KMS-11 (cell line): ENCODE measurements at regions not wholly inside any gene's neighbourhood (a gene's known extent, or its start where the extent isn't known, plus 50 kb on each side); places are given as distances from the start of the nearest gene placed in this dataset.

Source experiments
- H2AFZ ChIP-seq: fragments of 200-600 bp; sonication (generic); 2 replicates; pipeline ENCODE4 v1.6.1; 2016; ENCODE audit warnings: antibody characterized with exemption, mixed run types, low read depth
- H3K27ac ChIP-seq: fragments of 200-600 bp; sonication (generic); 2 replicates; pipeline ENCODE4 v1.6.1; 2016; ENCODE audit warnings: mild to moderate bottlenecking, mixed run types
- H3K27me3 ChIP-seq: fragments of 200-600 bp; sonication (generic); 2 replicates; pipeline ENCODE4 v1.6.1; 2017; ENCODE audit warnings: mild to moderate bottlenecking, low read depth, mixed run types, moderate library complexity; ENCODE audit not compliant: insufficient read depth
- H3K36me3 ChIP-seq: fragments of 200-600 bp; sonication (generic); 2 replicates; pipeline ENCODE4 v1.6.1; 2017; ENCODE audit warnings: mild to moderate bottlenecking, mixed run types; ENCODE audit not compliant: insufficient read depth
- H3K4me1 ChIP-seq: fragments of 200-600 bp; sonication (generic); 2 replicates; pipeline ENCODE4 v1.6.1; 2016; ENCODE audit warnings: mild to moderate bottlenecking, low read depth, mixed run types; ENCODE audit not compliant: poor library complexity, severe bottlenecking
- H3K4me2 ChIP-seq: fragments of 200-600 bp; sonication (generic); 2 replicates; pipeline ENCODE4 v1.7.0; 2016; ENCODE audit warnings: mild to moderate bottlenecking, mixed run types
- H3K4me3 ChIP-seq: fragments of 200-600 bp; sonication (generic); IDR thresholded peaks from 2 replicates; pipeline ENCODE4 v1.6.1; 2017; ENCODE audit warnings: low read depth, low read length, mixed read lengths; ENCODE audit not compliant: insufficient read depth
- H3K79me2 ChIP-seq: fragments of 200-600 bp; sonication (generic); 2 replicates; pipeline ENCODE4 v1.6.1; 2016; ENCODE audit warnings: low read depth, mixed run types; ENCODE audit not compliant: insufficient read depth
- H3K9ac ChIP-seq: fragments of 200-600 bp; sonication (generic); 2 replicates; pipeline ENCODE4 v1.6.1; 2016; ENCODE audit warnings: mild to moderate bottlenecking, mixed run types
- H4K20me1 ChIP-seq: fragments of 200-600 bp; sonication (generic); 2 replicates; pipeline ENCODE4 v1.6.1; 2016; ENCODE audit warnings: mild to moderate bottlenecking, mixed run types; ENCODE audit not compliant: insufficient read depth
- TF ChIP-seq, protein P1 (sequence below): fragments of 200-600 bp; sonication (generic); conservative IDR thresholded peaks from 2 replicates; pipeline ENCODE4 v1.6.1; 2017; ENCODE audit warnings: low read depth, mild to moderate bottlenecking, antibody characterized with exemption, low read length, moderate library complexity, mixed read lengths

DNA sequence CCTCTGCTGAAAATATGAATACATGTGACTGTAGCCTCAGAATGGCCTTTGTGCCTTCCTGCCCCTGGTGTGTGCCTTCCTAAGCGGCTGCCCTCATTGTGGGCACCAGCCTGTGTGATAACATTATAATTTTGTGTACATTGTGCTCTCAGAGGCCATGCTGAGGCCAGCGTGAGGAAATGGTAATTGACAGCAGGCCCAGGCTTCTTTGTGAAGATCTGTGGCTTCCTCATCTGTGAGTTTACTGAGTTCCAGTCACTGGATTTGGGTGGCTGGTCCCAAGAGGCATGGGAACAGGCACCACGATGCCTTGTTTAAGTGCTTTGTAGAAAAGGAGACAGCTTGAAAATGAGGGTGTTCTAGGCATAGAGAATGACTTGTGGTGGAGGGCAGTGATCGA, 389.3 kb downstream of the OMA1 start:
- Histone ChIP-seq H3K4me2 (no peak overlapping the region), H3K4me3 (no peak overlapping the region), H3K27ac (no peak overlapping the region), H3K4me1 (no peaks in the 10 kb centered on the region), H2AFZ (no peak overlapping the region), H4K20me1 (no peaks in the 10 kb centered on the region), H3K36me3 (no peaks in the 10 kb centered on the region), H3K79me2 (no peaks in the 10 kb centered on the region), H3K27me3 (no peaks in the 10 kb centered on the region), H3K9ac (no peak overlapping the region)
- TF ChIP-seq, protein P1, sequence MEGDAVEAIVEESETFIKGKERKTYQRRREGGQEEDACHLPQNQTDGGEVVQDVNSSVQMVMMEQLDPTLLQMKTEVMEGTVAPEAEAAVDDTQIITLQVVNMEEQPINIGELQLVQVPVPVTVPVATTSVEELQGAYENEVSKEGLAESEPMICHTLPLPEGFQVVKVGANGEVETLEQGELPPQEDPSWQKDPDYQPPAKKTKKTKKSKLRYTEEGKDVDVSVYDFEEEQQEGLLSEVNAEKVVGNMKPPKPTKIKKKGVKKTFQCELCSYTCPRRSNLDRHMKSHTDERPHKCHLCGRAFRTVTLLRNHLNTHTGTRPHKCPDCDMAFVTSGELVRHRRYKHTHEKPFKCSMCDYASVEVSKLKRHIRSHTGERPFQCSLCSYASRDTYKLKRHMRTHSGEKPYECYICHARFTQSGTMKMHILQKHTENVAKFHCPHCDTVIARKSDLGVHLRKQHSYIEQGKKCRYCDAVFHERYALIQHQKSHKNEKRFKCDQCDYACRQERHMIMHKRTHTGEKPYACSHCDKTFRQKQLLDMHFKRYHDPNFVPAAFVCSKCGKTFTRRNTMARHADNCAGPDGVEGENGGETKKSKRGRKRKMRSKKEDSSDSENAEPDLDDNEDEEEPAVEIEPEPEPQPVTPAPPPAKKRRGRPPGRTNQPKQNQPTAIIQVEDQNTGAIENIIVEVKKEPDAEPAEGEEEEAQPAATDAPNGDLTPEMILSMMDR, result no peak

GRCh38 chr1:58156831-58157230, 389.7 kb downstream of the OMA1 start:
- Histone ChIP-seq H3K27me3 (no peaks in the 10 kb centered on the region), H3K36me3 (no peaks in the 10 kb centered on the region), H2AFZ (no peak overlapping the region), H3K9ac (no peak overlapping the region), H3K27ac (no peak overlapping the region), H3K79me2 (no peaks in the 10 kb centered on the region), H4K20me1 (no peaks in the 10 kb centered on the region), H3K4me1 (no peaks in the 10 kb centered on the region), H3K4me3 (no peak overlapping the region), H3K4me2 (no peak overlapping the region)
- TF ChIP-seq, protein P1, result no peak

- Histone ChIP-seq H3K4me3 (no peak overlapping the region), H3K27me3 (no peaks in the 10 kb centered on the region), H2AFZ (no peak overlapping the region), H3K36me3 (no peaks in the 10 kb centered on the region), H3K4me2 (no peak overlapping the region), H4K20me1 (no peaks in the 10 kb centered on the region), H3K79me2 (no peaks in the 10 kb centered on the region), H3K27ac (no peak overlapping the region), H3K4me1 (no peaks in the 10 kb centered on the region), H3K9ac (no peak overlapping the region)
- TF ChIP-seq, protein P1, result no peak
Measured at GRCh38 chr1:58156124-58156468, 390.4 kb downstream of the OMA1 start.

GRCh38 chr1:58155418-58156123, 391.0 kb downstream of the OMA1 start:
- Histone ChIP-seq H3K4me2 (no peak overlapping the region), H3K27me3 (no peaks in the 10 kb centered on the region), H3K4me3 (no peak overlapping the region), H3K36me3 (no peaks in the 10 kb centered on the region), H3K9ac (no peak overlapping the region), H3K27ac (no peak overlapping the region), H2AFZ (no peak overlapping the region), H3K79me2 (no peaks in the 10 kb centered on the region), H3K4me1 (no peaks in the 10 kb centered on the region), H4K20me1 (no peaks in the 10 kb centered on the region)
- TF ChIP-seq, protein P1, result 0 out of 2 replicates have a peak, but pooled peaks have one; percentile 19
